Pancreas (tissue), 10 donors: ENCODE measurements at regions not wholly inside any gene's neighbourhood (a gene's known extent, or its start where the extent isn't known, plus 50 kb on each side); places are given as distances from the start of the nearest gene placed in this dataset.

Experiments
- ATAC-seq, 4 donors: fragments of 200-7000 bp; cut with Tn5 transposase; one replicate each; pipeline versions ENCODE4 v1.8.0 to v1.9.1; 2020; ENCODE audit warnings: mild to moderate bottlenecking in 4 of 4, moderate library complexity in 4 of 4
- DNase-seq, 6 donors: peaks; one replicate each; pipeline ENCODE4 v3.0.0-alpha.2; 2020
- FAIRE-seq: peaks from 2 replicates; lab custom pipeline; 2012; peaks lifted over from hg19 to GRCh38; lab: Jason Lieb, UNC
- H3K27ac ChIP-seq, 4 donors: fragments of 200-600 bp; sonication (generic); 1 replicate in 3 of 4; 2 replicates in 1 of 4; pipeline versions ENCODE4 v1.5.0 to v1.8.0; 2020
- H3K27me3 ChIP-seq, 4 donors: fragments of 200-600 bp; one replicate each; pipeline ENCODE4 v1.8.0; 2021
- H3K36me3 ChIP-seq, 3 donors: fragments of 200-600 bp; sonication (generic) in 1 of 3; one replicate each; pipeline versions ENCODE4 v1.5.0 to v1.8.0; 2020 to 2021
- H3K4me1 ChIP-seq, 3 donors: fragments of 200-600 bp; one replicate each; pipeline ENCODE4 v1.8.0; 2021
- H3K4me3 ChIP-seq, 4 donors: fragments of 200-600 bp; sonication (generic) in 2 of 4; one replicate each; pipeline versions ENCODE4 v1.5.0 to v1.8.0; 2020 to 2021
- H3K9me3 ChIP-seq, 4 donors: fragments of 200-600 bp; one replicate each; pipeline ENCODE4 v1.8.0; 2021
- WGBS, 2 donors: extraction: QIAGEN DNeasy Blood & Tissue Kit; methylation state at CpG; one replicate each; pipeline ENCODE4 v1.1.7; 2013; 5-methylcytosine and 5-hydroxymethylcytosine counted together
- intact Hi-C, 3 donors: fragments of 100-400 bp; cut with DNase I; formaldehyde crosslinking; loops; one replicate each; pipeline versions ENCODE4 v1.11.1 to v1.14.2; 2022
- TF ChIP-seq, protein P1 (sequence below), 4 donors: fragments of 200-600 bp; sonication (generic) in 3 of 4; IDR thresholded peaks; one replicate each; pipeline versions ENCODE4 v1.5.0 to v1.8.0; 2021; ENCODE audit warnings: antibody characterized with exemption in 4 of 4
- donor health status: healthy with polysubstance abuse.
- donor health status: DM: no; HTN: no; CAD: no; lungs with moderate emphysema.
- donor health status: DM: no; HTN: no; CAD: no.
- donor health status: control.
- donor health status: control.
- donor health status: Bipolar disorder and iron deficiency.
- donor health status: DM: yes; HTN: yes; CAD: no.
- donor health status: DM: no; HTN: no; CAD: no.
- donor health status: DM: no; HTN: no; CAD: no.
- donor health status: DM: yes; HTN: yes; CAD: no.

DNA sequence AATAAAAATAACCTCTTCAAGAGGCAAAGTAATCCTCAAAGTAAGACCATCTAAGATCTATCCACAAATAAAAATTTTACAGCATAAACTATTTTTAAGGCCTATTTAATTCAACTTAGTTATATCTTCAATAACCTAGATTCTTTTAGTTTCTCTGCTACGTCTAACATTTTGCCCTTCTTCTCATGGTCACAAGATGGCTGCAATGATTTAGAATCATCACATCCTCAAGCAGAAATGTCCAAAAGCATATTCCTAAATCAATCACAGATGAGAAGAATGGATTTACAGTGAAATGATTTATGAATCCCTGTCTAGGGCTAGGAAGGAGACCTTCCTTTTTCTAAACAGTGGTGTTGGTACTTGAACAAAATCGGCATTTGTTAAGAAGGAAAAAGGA is 304.7 kb downstream of the ARHGAP12 start:
- TF ChIP-seq, protein P1, sequence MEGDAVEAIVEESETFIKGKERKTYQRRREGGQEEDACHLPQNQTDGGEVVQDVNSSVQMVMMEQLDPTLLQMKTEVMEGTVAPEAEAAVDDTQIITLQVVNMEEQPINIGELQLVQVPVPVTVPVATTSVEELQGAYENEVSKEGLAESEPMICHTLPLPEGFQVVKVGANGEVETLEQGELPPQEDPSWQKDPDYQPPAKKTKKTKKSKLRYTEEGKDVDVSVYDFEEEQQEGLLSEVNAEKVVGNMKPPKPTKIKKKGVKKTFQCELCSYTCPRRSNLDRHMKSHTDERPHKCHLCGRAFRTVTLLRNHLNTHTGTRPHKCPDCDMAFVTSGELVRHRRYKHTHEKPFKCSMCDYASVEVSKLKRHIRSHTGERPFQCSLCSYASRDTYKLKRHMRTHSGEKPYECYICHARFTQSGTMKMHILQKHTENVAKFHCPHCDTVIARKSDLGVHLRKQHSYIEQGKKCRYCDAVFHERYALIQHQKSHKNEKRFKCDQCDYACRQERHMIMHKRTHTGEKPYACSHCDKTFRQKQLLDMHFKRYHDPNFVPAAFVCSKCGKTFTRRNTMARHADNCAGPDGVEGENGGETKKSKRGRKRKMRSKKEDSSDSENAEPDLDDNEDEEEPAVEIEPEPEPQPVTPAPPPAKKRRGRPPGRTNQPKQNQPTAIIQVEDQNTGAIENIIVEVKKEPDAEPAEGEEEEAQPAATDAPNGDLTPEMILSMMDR (IDR thresholded peaks at IDR 0.05): no peak
- no peak for DNase-seq
- FAIRE-seq: no peak
- no peaks in the 10 kb centered on the region for H3K36me3 ChIP-seq
- no peak for ATAC-seq
- H3K27ac ChIP-seq: no peak overlapping the region
- no peaks in the 10 kb centered on the region for H3K27me3 ChIP-seq
- no peaks in the 10 kb centered on the region for H3K9me3 ChIP-seq
- H3K4me1 ChIP-seq: no peaks in the 10 kb centered on the region
- intact Hi-C loops: no loop called here
- no peak overlapping the region for H3K4me3 ChIP-seq
- 72 to 91% methylated on average over 2 of the region's 2 CpGs for WGBS, 2 donors

DNA sequence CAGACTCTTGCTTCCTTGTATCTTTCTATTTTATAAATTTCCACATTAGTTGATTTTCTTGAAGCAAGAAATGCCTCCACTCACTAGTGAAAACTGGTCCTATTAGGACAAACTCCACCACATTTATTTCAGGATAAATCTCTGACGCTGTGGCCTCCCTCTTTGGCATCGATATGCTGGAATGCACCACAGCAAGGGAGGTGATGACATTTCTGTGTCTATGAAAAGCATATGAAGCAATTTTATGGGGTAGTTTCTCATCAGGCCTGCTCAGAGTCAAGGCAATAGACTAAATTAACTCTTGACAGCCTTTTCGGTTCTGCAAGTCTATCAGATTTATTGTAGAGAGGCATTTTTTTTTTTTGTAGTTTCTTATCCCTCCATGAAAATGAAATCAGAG is 304.4 kb downstream of the ZEB1 start:
- WGBS, 2 donors: 76 to 87% methylated on average over 3 of the region's 3 CpGs

DNA sequence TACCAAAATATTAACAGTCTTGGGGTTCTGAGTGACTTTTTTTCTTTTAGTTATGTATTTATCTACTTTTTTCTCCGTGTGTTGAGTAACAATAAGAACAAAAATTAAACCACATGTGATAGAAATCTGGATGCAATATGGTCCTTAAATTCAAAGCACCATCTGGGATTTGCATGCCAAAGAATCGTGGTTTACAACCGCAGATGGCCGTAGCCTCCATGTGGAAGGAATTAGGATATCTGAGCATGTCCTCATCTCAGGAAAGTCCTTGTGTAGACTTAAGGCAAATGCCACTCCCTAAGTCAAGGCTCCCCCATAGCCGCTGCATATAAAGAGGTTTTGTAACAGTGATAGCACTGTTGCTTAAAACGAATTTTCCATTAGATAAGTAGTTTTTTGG is 304.0 kb downstream of the ZEB1 start:
- Histone ChIP-seq H3K36me3 (no peaks in the 10 kb centered on the region), H3K4me1 (no peaks in the 10 kb centered on the region), H3K27ac (no peak overlapping the region), H3K9me3 (no peaks in the 10 kb centered on the region), H3K27me3 (no peaks in the 10 kb centered on the region), H3K4me3 (no peak overlapping the region)
- intact Hi-C loops: no loop called here
- FAIRE-seq: no peak
- 67 to 72% methylated on average over 6 of the region's 6 CpGs for WGBS, 2 donors
- TF ChIP-seq, protein P1 (IDR thresholded peaks at IDR 0.05): no peak
- no peak for DNase-seq
- peak in 1 of 4 donors; percentile 15 for ATAC-seq

More for the DNA sequence above, 304.4 kb downstream of the ZEB1 start:
- FAIRE-seq (peak; percentile 72), ATAC-seq (peak in 1 of 4 donors; percentile 36), DNase-seq (no peak)
- no peaks in the 10 kb centered on the region for H3K4me1 ChIP-seq
- TF ChIP-seq, protein P1 (IDR thresholded peaks at IDR 0.05): no peak
- intact Hi-C loops: no loop called here
- H3K27me3 ChIP-seq: no peaks in the 10 kb centered on the region
- H3K9me3 ChIP-seq: no peaks in the 10 kb centered on the region
- H3K4me3 ChIP-seq: no peak overlapping the region
- H3K27ac ChIP-seq: no peak overlapping the region
- H3K36me3 ChIP-seq: no peaks in the 10 kb centered on the region

DNA sequence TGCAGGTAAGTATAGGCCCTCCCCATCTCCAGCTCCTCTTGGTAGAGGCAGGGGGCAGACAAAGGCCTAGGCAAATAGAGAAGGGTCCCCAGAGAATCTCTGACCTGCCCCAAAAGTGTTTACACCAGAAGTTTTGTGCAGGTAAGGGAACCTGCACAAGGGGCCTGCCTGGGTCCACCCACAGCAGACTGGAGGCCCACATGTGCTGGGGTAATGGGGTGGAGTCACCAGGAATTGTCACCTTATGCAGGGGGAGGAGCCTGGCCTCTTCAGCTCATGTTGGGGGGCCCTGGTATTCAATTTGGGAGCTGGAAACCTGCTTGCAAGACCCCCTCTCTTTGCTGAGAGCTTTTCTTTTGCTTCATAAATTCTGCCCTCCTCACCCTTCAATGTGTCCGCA is 302.7 kb downstream of the ZEB1 start:
- H3K4me1 ChIP-seq: no peaks in the 10 kb centered on the region
- H3K27me3 ChIP-seq: no peaks in the 10 kb centered on the region
- TF ChIP-seq, protein P1 (IDR thresholded peaks at IDR 0.05): no peak
- no peak overlapping the region for H3K4me3 ChIP-seq
- ATAC-seq (no peak), DNase-seq (no peak), FAIRE-seq (no peak)
- WGBS, 2 donors: 100% methylated on average over 1 of the region's 1 CpG
- no peak overlapping the region for H3K27ac ChIP-seq
- H3K36me3 ChIP-seq: no peaks in the 10 kb centered on the region
- intact Hi-C loops: no loop called here
- no peaks in the 10 kb centered on the region for H3K9me3 ChIP-seq

DNA sequence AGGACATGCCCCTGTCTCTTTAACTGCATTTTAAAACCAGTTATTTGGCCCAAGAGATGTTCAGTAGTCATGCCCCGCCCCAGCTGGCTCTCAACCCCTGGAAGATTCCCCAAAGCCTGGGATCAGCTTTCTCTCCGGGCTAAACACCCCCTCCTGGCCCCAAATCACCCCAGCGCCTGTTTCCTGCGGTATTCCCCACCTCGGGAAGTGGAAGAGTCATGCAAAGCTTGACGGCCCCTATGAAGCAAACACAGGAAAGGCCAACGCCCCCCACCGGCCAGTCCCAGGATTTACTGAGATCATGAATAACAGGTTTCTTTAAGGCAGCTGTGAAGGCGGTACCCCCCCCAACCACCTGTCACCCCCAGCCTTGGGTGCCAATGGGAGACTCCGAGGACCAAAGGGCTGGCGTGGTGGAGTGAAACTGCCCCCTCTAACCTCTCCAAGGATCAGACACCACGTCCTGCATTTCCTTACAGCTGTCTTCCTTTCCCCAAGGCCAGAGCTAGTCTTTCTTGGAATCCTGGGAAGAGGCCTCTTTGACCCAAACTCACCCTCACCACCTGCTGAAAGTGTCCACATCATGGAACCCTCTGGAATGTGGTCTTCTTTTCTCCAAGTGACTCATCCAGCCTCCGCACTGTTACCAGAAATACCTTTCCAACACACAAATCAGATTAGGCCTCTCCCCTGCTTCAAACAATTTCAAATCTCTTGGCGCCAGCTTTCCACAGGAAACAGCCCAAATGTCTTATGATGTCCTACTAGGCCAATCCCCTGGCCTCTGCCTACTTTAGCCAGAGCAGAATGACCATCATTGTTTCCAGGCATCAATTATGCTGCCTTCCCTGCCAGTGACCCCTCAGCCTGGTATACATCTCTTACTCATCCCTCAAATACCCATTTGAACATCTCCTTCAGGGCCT is 301.5 kb downstream of the ZEB1 start:
- 62 to 70% methylated on average over 14 of the region's 14 CpGs for WGBS, 2 donors
- intact Hi-C loops: no loop called here
- Histone ChIP-seq H3K4me1 (no peaks in the 10 kb centered on the region), H3K27me3 (no peaks in the 10 kb centered on the region), H3K36me3 (no peaks in the 10 kb centered on the region), H3K27ac (no peak overlapping the region), H3K4me3 (no peak overlapping the region), H3K9me3 (no peaks in the 10 kb centered on the region)
- DNase-seq: peak in 3 of 6 donors; percentile 23 to 32 (median 24)
- TF ChIP-seq, protein P1 (IDR thresholded peaks at IDR 0.05): peak in 1 of 4 donors; percentile 6
- ATAC-seq: peak in 3 of 4 donors; percentile 31 to 48 (median 32)
- no peak for FAIRE-seq
